Pons (tissue), 1 donor: ENCODE measurements at regions not wholly inside any gene's neighbourhood (a gene's known extent, or its start where the extent isn't known, plus 50 kb on each side); places are given as distances from the start of the nearest gene placed in this dataset.

Experiments used
- DNase-seq: peaks from one replicate; pipeline ENCODE4 v3.0.0-alpha.2; 2016; ENCODE audit warnings: low spot score

DNA sequence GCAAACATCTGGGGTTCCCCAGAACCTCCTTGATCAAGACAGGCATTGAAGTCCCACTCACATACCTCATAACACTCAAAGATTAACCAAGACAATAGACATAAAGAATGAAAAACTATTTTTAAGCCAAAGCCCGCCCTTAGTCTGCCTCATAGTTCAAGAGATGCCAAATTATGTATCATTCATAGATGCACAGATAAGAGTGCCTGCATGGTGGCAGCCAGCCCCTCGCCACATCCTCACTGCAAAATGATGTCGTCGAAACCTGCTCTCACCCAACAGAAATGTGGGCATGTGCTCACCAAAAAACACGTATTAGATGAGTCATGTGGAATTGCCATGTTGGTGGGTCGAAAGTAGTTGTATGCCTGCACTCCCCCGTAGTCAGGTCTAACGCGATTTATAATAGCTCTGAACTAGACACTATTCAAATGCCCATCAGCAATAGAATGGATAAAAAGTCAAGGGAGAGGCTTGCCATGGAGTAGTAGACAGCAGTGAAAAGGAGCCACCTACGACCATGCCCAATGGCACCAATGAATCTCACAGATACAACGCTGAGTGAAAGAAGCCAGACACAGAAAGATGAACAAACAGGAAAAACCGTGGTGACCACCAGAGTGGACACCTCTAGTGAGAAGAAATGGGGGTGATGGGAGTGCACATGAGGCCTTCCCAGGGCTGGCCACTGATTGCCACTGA, 64.8 kb downstream of the C16orf95 start:
- no peak for DNase-seq
